ENCODE measurements at regions not wholly inside any gene's neighbourhood (a gene's known extent, or its start where the extent isn't known, plus 50 kb on each side); places are given as distances from the start of the nearest gene placed in this dataset.

GRCh38 chr20:39553120-39553519 is 591.0 kb downstream of the DHX35 start:
- DNase-seq = no peak

GRCh38 chr20:39549733-39550132 is 587.6 kb downstream of the DHX35 start:
- H3K4me1 Mint-ChIP-seq = no peaks in the 10 kb centered on the region
- H3K27ac ChIP-seq (ENCODE audit: low read depth, low read length) = no peak overlapping the region
- no peak overlapping the region for H3K4me3 Mint-ChIP-seq
- DNase-seq = no peak
- POLR2A ChIA-PET = no interaction called here
- H3K9me3 ChIP-seq (ENCODE audit: low read length) = no peaks in the 10 kb centered on the region
- no peaks in the 10 kb centered on the region for H3K4me1 ChIP-seq (ENCODE audit: insufficient read depth, low read length)
- no peaks in the 10 kb centered on the region for H3K36me3 ChIP-seq (ENCODE audit: insufficient read depth, low read length)
- no peaks in the 10 kb centered on the region for H3K27me3 Mint-ChIP-seq
- H3K36me3 Mint-ChIP-seq = no peaks in the 10 kb centered on the region
- no peak overlapping the region for H3K4me3 ChIP-seq (ENCODE audit: low read length)
- no peaks in the 10 kb centered on the region for H3K27me3 ChIP-seq (ENCODE audit: insufficient read depth, low read length, poor library complexity, severe bottlenecking)
- H3K9me3 Mint-ChIP-seq = peaks cover 0 to 11% (median 2%) of the 10 kb centered on the region in 5 donors
- no peak overlapping the region for H3K27ac Mint-ChIP-seq
- CTCF ChIA-PET = no interaction called here

More at GRCh38 chr20:39553120-39553519, 591.0 kb downstream of the DHX35 start:
- H3K9me3 ChIP-seq (ENCODE audit: low read length) = no peaks in the 10 kb centered on the region
- ChIA-PET CTCF (no interaction called here), POLR2A (no interaction called here)
- Mint-ChIP-seq H3K4me1 (no peaks in the 10 kb centered on the region), H3K4me3 (no peak overlapping the region), H3K9me3 (peaks cover 0 to 8% (median 2%) of the 10 kb centered on the region in 5 donors), H3K27me3 (no peaks in the 10 kb centered on the region), H3K36me3 (no peaks in the 10 kb centered on the region), H3K27ac (no peak overlapping the region)
- no peaks in the 10 kb centered on the region for H3K36me3 ChIP-seq (ENCODE audit: insufficient read depth, low read length)
- no peak overlapping the region for H3K27ac ChIP-seq (ENCODE audit: low read depth, low read length)
- no peaks in the 10 kb centered on the region for H3K27me3 ChIP-seq (ENCODE audit: insufficient read depth, low read length, poor library complexity, severe bottlenecking)
- H3K4me1 ChIP-seq (ENCODE audit: insufficient read depth, low read length) = no peaks in the 10 kb centered on the region
- H3K4me3 ChIP-seq (ENCODE audit: low read length) = no peak overlapping the region

GRCh38 chr20:39547546-39548408 is 585.6 kb downstream of the DHX35 start:
- Mint-ChIP-seq H3K27ac (no peak overlapping the region), H3K36me3 (no peaks in the 10 kb centered on the region), H3K4me1 (no peaks in the 10 kb centered on the region), H3K9me3 (peaks cover 0 to 12% (median 3%) of the 10 kb centered on the region in 5 donors), H3K27me3 (no peaks in the 10 kb centered on the region), H3K4me3 (no peak overlapping the region)
- Histone ChIP-seq H3K27me3 (ENCODE audit: insufficient read depth, low read length, poor library complexity, severe bottlenecking) (no peaks in the 10 kb centered on the region), H3K36me3 (ENCODE audit: insufficient read depth, low read length) (no peaks in the 10 kb centered on the region), H3K4me3 (ENCODE audit: low read length) (no peak overlapping the region), H3K9me3 (ENCODE audit: low read length) (no peaks in the 10 kb centered on the region), H3K27ac (ENCODE audit: low read depth, low read length) (no peak overlapping the region), H3K4me1 (ENCODE audit: insufficient read depth, low read length) (no peaks in the 10 kb centered on the region)
- no peak for DNase-seq
- ChIA-PET POLR2A (no interaction called here), CTCF (no interaction called here)

- Mint-ChIP-seq H3K27ac (no peak overlapping the region), H3K27me3 (no peaks in the 10 kb centered on the region), H3K4me3 (no peak overlapping the region), H3K4me1 (no peaks in the 10 kb centered on the region), H3K9me3 (peaks cover 0 to 10% (median 1%) of the 10 kb centered on the region in 5 donors), H3K36me3 (no peaks in the 10 kb centered on the region)
- Histone ChIP-seq H3K4me1 (ENCODE audit: insufficient read depth, low read length) (no peaks in the 10 kb centered on the region), H3K9me3 (ENCODE audit: low read length) (no peaks in the 10 kb centered on the region), H3K27ac (ENCODE audit: low read depth, low read length) (no peak overlapping the region), H3K36me3 (ENCODE audit: insufficient read depth, low read length) (no peaks in the 10 kb centered on the region), H3K27me3 (ENCODE audit: insufficient read depth, low read length, poor library complexity, severe bottlenecking) (no peaks in the 10 kb centered on the region), H3K4me3 (ENCODE audit: low read length) (no peak overlapping the region)
- ChIA-PET POLR2A (no interaction called here), CTCF (no interaction called here)
- DNase-seq = no peak
These were observed 579.1 kb downstream of the DHX35 start for GRCh38 chr20:39541136-39541803.

GRCh38 chr20:39538317-39538716 is 576.2 kb downstream of the DHX35 start:
- Histone ChIP-seq H3K27ac (ENCODE audit: low read depth, low read length) (no peak overlapping the region), H3K4me1 (ENCODE audit: insufficient read depth, low read length) (no peaks in the 10 kb centered on the region), H3K36me3 (ENCODE audit: insufficient read depth, low read length) (no peaks in the 10 kb centered on the region), H3K4me3 (ENCODE audit: low read length) (no peak overlapping the region), H3K27me3 (ENCODE audit: insufficient read depth, low read length, poor library complexity, severe bottlenecking) (no peaks in the 10 kb centered on the region), H3K9me3 (ENCODE audit: low read length) (no peaks in the 10 kb centered on the region)
- Mint-ChIP-seq H3K27ac (no peak overlapping the region), H3K4me1 (no peaks in the 10 kb centered on the region), H3K4me3 (no peak overlapping the region), H3K9me3 (peaks cover 0 to 6% (median 2%) of the 10 kb centered on the region in 5 donors), H3K27me3 (no peaks in the 10 kb centered on the region), H3K36me3 (peaks cover 0 to 3% (median 0%) of the 10 kb centered on the region in 3 donors)
- no peak for DNase-seq
- POLR2A ChIA-PET = no interaction called here
- CTCF ChIA-PET = no interaction called here

GRCh38 chr20:39535301-39535700 is 573.2 kb downstream of the DHX35 start:
- no peaks in the 10 kb centered on the region for H3K9me3 ChIP-seq (ENCODE audit: low read length)
- Mint-ChIP-seq H3K4me3 (no peak overlapping the region), H3K36me3 (peaks cover 0 to 3% (median 0%) of the 10 kb centered on the region in 3 donors), H3K27ac (no peak overlapping the region), H3K4me1 (no peaks in the 10 kb centered on the region), H3K9me3 (peaks cover 0 to 2% (median 2%) of the 10 kb centered on the region in 5 donors), H3K27me3 (no peaks in the 10 kb centered on the region)
- H3K4me3 ChIP-seq (ENCODE audit: low read length) = no peak overlapping the region
- H3K4me1 ChIP-seq (ENCODE audit: insufficient read depth, low read length) = no peaks in the 10 kb centered on the region
- H3K36me3 ChIP-seq (ENCODE audit: insufficient read depth, low read length) = no peaks in the 10 kb centered on the region
- DNase-seq = no peak
- ChIA-PET POLR2A (no interaction called here), CTCF (no interaction called here)
- no peaks in the 10 kb centered on the region for H3K27me3 ChIP-seq (ENCODE audit: insufficient read depth, low read length, poor library complexity, severe bottlenecking)
- H3K27ac ChIP-seq (ENCODE audit: low read depth, low read length) = no peak overlapping the region

GRCh38 chr20:39534846-39535245 is 572.7 kb downstream of the DHX35 start:
- CTCF ChIA-PET = no interaction called here
- H3K36me3 ChIP-seq (ENCODE audit: insufficient read depth, low read length) = no peaks in the 10 kb centered on the region
- Mint-ChIP-seq H3K27me3 (no peaks in the 10 kb centered on the region), H3K36me3 (peaks cover 0 to 3% (median 0%) of the 10 kb centered on the region in 3 donors), H3K4me1 (no peaks in the 10 kb centered on the region), H3K4me3 (no peak overlapping the region), H3K27ac (no peak overlapping the region), H3K9me3 (peaks cover 0 to 2% (median 0%) of the 10 kb centered on the region in 5 donors)
- H3K4me3 ChIP-seq (ENCODE audit: low read length) = no peak overlapping the region
- POLR2A ChIA-PET = no interaction called here
- no peaks in the 10 kb centered on the region for H3K27me3 ChIP-seq (ENCODE audit: insufficient read depth, low read length, poor library complexity, severe bottlenecking)
- no peaks in the 10 kb centered on the region for H3K4me1 ChIP-seq (ENCODE audit: insufficient read depth, low read length)
- H3K27ac ChIP-seq (ENCODE audit: low read depth, low read length) = no peak overlapping the region
- H3K9me3 ChIP-seq (ENCODE audit: low read length) = no peaks in the 10 kb centered on the region
- DNase-seq = no peak

GRCh38 chr20:39533858-39534257 is 571.7 kb downstream of the DHX35 start:
- Histone ChIP-seq H3K9me3 (ENCODE audit: low read length) (no peaks in the 10 kb centered on the region), H3K4me1 (ENCODE audit: insufficient read depth, low read length) (no peaks in the 10 kb centered on the region), H3K27me3 (ENCODE audit: insufficient read depth, low read length, poor library complexity, severe bottlenecking) (no peaks in the 10 kb centered on the region), H3K36me3 (ENCODE audit: insufficient read depth, low read length) (no peaks in the 10 kb centered on the region), H3K27ac (ENCODE audit: low read depth, low read length) (no peak overlapping the region), H3K4me3 (ENCODE audit: low read length) (no peak overlapping the region)
- H3K27ac Mint-ChIP-seq = no peak overlapping the region
- H3K9me3 Mint-ChIP-seq = peaks cover 0 to 2% (median 0%) of the 10 kb centered on the region in 5 donors
- CTCF ChIA-PET = no interaction called here
- POLR2A ChIA-PET = no interaction called here
- H3K36me3 Mint-ChIP-seq = peaks cover 0 to 3% (median 0%) of the 10 kb centered on the region in 3 donors
- H3K4me1 Mint-ChIP-seq = no peaks in the 10 kb centered on the region
- H3K4me3 Mint-ChIP-seq = no peak overlapping the region
- no peaks in the 10 kb centered on the region for H3K27me3 Mint-ChIP-seq
- no peak for DNase-seq
